ENCODE measurements at regions not wholly inside any gene's neighbourhood (a gene's known extent, or its start where the extent isn't known, plus 50 kb on each side); places are given as distances from the start of the nearest gene placed in this dataset.

- no peak for TF ChIP-seq POLR2A (IDR thresholded peaks at IDR 0.05)
- TF ChIP-seq POLR2AphosphoS5 (IDR thresholded peaks at IDR 0.05): no peak
Measured at GRCh38 chr2:203802342-203803052, 65.1 kb upstream of the CTLA4 start.
